ENCODE measurements at regions not wholly inside any gene's neighbourhood (a gene's known extent, or its start where the extent isn't known, plus 50 kb on each side); places are given as distances from the start of the nearest gene placed in this dataset.

DNA sequence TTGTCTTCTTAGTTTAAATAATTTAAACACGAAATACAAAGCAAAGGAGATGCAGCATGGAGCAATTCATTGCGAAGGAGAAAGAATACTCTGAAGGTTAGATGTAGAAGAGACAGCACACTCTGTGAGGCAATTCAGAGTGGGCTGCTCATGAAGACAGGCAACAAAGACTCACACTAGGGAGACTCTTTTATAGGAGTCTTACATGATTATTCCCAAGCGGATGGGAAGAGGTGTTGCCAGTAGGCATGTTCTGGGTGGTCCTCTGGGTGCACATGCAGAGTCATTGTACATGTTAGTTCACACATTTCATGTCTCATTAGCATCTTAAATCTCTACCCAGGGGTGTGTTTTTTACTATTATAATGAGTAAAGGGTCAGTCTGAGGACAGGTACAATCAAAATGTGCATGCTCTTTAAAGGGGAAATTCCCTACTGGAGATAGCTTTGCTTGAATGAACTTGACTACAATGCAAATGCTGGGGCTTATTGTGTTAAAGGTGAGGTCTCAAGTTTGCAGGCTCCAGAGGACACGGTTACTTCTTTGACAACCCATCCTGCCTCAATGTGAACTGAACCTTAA is 275.5 kb downstream of the CDH19 start:
- no peak overlapping the region for H3K4me3 ChIP-seq
- no peaks in the 10 kb centered on the region for H3K4me1 ChIP-seq
- no peaks in the 10 kb centered on the region for H3K27me3 ChIP-seq
- no peak overlapping the region for H3K27ac ChIP-seq
- no peak for DNase-seq
- no peaks in the 10 kb centered on the region for H3K36me3 ChIP-seq
- no peaks in the 10 kb centered on the region for H3K9me3 ChIP-seq
- TF ChIP-seq POLR2A (IDR thresholded peaks at IDR 0.05): no peak
- TF ChIP-seq, protein P1, sequence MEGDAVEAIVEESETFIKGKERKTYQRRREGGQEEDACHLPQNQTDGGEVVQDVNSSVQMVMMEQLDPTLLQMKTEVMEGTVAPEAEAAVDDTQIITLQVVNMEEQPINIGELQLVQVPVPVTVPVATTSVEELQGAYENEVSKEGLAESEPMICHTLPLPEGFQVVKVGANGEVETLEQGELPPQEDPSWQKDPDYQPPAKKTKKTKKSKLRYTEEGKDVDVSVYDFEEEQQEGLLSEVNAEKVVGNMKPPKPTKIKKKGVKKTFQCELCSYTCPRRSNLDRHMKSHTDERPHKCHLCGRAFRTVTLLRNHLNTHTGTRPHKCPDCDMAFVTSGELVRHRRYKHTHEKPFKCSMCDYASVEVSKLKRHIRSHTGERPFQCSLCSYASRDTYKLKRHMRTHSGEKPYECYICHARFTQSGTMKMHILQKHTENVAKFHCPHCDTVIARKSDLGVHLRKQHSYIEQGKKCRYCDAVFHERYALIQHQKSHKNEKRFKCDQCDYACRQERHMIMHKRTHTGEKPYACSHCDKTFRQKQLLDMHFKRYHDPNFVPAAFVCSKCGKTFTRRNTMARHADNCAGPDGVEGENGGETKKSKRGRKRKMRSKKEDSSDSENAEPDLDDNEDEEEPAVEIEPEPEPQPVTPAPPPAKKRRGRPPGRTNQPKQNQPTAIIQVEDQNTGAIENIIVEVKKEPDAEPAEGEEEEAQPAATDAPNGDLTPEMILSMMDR (IDR thresholded peaks at IDR 0.05): no peak

- H3K9me3 ChIP-seq: no peaks in the 10 kb centered on the region
- TF ChIP-seq POLR2A (IDR thresholded peaks at IDR 0.05): no peak
- TF ChIP-seq, protein P1 (IDR thresholded peaks at IDR 0.05): no peak
- H3K4me3 ChIP-seq: no peak overlapping the region
- no peaks in the 10 kb centered on the region for H3K36me3 ChIP-seq
- H3K27ac ChIP-seq: no peak overlapping the region
- H3K4me1 ChIP-seq: no peaks in the 10 kb centered on the region
- no peaks in the 10 kb centered on the region for H3K27me3 ChIP-seq
- no peak for DNase-seq
These were observed 278.6 kb downstream of the CDH19 start for GRCh38 chr18:66325251-66325650.

- Histone ChIP-seq H3K36me3 (no peaks in the 10 kb centered on the region), H3K9me3 (no peaks in the 10 kb centered on the region), H3K27ac (no peak overlapping the region), H3K4me1 (no peaks in the 10 kb centered on the region), H3K4me3 (no peak overlapping the region), H3K27me3 (no peaks in the 10 kb centered on the region)
- no peak for DNase-seq
- no peak for TF ChIP-seq POLR2A (IDR thresholded peaks at IDR 0.05)
- TF ChIP-seq, protein P1 (IDR thresholded peaks at IDR 0.05): no peak
These were observed 279.3 kb downstream of the CDH19 start for GRCh38 chr18:66324616-66325015.

DNA sequence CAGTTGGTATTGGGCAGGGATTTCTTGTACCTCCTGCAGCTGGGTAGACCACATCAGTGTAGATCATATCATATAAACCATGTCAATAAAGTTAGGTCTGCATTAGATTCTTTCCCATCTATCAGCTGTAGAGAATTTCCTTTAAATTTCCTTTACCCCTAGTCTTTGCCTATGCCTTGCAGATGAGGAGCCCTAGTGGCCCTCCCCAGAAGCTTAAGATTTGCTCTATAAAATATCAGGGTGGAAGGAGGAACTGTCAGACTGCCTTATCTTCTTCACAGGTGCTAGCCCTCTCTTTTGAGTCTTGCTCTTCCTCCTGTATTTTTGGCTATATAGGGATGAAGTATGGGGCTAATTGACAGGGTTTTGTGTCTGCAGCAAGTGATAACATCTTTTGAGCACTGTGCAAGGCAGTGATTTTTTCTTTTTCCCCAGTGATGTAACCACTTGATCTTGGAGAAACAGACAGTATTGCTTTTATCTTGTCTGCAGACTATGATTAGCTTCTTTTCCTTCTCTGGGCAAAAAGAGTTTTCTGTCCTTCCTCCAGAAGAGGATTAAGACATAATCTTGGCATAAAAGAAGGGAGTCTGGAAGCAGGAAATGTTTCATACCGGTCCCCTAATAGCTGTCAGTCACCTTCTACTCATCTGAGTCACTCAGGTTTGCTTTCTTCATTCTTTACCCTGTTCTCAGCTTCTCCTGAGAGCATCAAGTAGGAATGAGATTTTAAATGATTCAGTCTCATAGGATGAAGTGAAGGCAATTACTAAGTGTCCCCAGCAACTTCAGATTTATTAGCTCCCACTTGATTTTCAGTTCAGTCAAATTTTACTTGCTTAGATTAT is 286.4 kb downstream of the CDH19 start:
- TF ChIP-seq, protein P1 (IDR thresholded peaks at IDR 0.05): no peak
- no peak for TF ChIP-seq POLR2A (IDR thresholded peaks at IDR 0.05)
- Histone ChIP-seq H3K27me3 (no peaks in the 10 kb centered on the region), H3K4me1 (no peaks in the 10 kb centered on the region), H3K4me3 (no peak overlapping the region), H3K27ac (no peak overlapping the region), H3K9me3 (no peaks in the 10 kb centered on the region), H3K36me3 (no peaks in the 10 kb centered on the region)
- DNase-seq: no peak

- H3K4me3 ChIP-seq: no peak overlapping the region
- no peaks in the 10 kb centered on the region for H3K9me3 ChIP-seq
- no peaks in the 10 kb centered on the region for H3K27me3 ChIP-seq
- H3K36me3 ChIP-seq: no peaks in the 10 kb centered on the region
- H3K27ac ChIP-seq: no peak overlapping the region
- no peaks in the 10 kb centered on the region for H3K4me1 ChIP-seq
- no peak for DNase-seq
- TF ChIP-seq, protein P1 (IDR thresholded peaks at IDR 0.05): no peak
- no peak for TF ChIP-seq POLR2A (IDR thresholded peaks at IDR 0.05)
These were observed 287.2 kb downstream of the CDH19 start for GRCh38 chr18:66316701-66317100.
